Tibial artery (tissue), 4 donors: ENCODE measurements at regions not wholly inside any gene's neighbourhood (a gene's known extent, or its start where the extent isn't known, plus 50 kb on each side); places are given as distances from the start of the nearest gene placed in this dataset.
A peak's percentile ranks its signal among the peaks of the same experiment; 100 is the strongest.
"Not testable (repeated sequence)": the region's sequence is repeated elsewhere in the genome, so short reads cannot be mapped to it uniquely, and the experiment has no call there.

Source experiments
- DNase-seq, 2 donors: peaks; one replicate each; pipeline ENCODE4 v3.0.0-alpha.2; 2019
- H3K27ac ChIP-seq, 2 donors: fragments of 200-600 bp; sonication (generic) in 1 of 2; 1 replicate in 1 of 2; 2 replicates in 1 of 2; pipeline ENCODE4 v1.5.1; 2018 to 2019; ENCODE audit warnings: mild to moderate bottlenecking in 1 of 2
- H3K27me3 ChIP-seq, 2 donors: fragments of 200-600 bp; sonication (generic) in 1 of 2; one replicate each; pipeline versions ENCODE4 v1.5.1 to v1.6.0; 2016 to 2019
- H3K36me3 ChIP-seq, 3 donors: fragments of 200-600 bp; sonication (generic) in 2 of 3; one replicate each; pipeline ENCODE4 v1.5.1; 2016 to 2019; ENCODE audit warnings: mild to moderate bottlenecking in 2 of 3
- H3K4me1 ChIP-seq, 4 donors: fragments of 200-600 bp; sonication (generic) in 2 of 4; 1 replicate in 3 of 4; 2 replicates in 1 of 4; pipeline ENCODE4 v1.5.1; 2016 to 2019
- H3K4me3 ChIP-seq, 2 donors: fragments of 200-600 bp; sonication (generic) in 1 of 2; 1 replicate in 1 of 2; 2 replicates in 1 of 2; pipeline ENCODE4 v1.5.1; 2018 to 2019; ENCODE audit warnings: mild to moderate bottlenecking in 2 of 2
- H3K9me3 ChIP-seq, 3 donors: fragments of 200-600 bp; sonication (generic) in 1 of 3; one replicate each; pipeline ENCODE4 v1.5.1; 2016 to 2019
- CTCF ChIP-seq, 2 experiments: fragments of 200-600 bp in 1 of 2; fragments of 450-650 bp in 1 of 2; IDR thresholded peaks; one replicate each; pipeline ENCODE4 v1.5.1; 2017 to 2019; ENCODE audit warnings: antibody characterized with exemption in 2 of 2, mild to moderate bottlenecking in 1 of 2, moderate library complexity in 1 of 2
- intact Hi-C: fragments of 100-400 bp; cut with DNase I; formaldehyde crosslinking; loops from one replicate; pipeline ENCODE4 v1.15.0; 2023; ENCODE audit warnings: low total_unique reads

DNA sequence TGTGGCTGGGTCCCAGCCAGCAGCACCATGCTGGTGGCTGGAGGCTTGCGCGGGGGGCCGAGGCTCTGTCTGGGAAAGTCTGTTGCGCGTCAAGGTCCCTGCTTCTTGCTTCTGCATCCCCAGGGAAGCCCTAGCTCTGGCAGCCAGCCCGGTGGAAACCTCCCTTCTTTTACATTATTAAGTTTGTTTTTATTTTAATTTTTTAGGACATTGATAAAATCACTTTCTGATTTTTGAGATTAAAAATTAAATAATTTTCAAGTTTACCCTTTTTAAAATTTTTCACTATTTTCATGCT, 81.6 kb downstream of the TRIM51G start:
- H3K36me3 ChIP-seq, H3K27ac ChIP-seq, intact Hi-C loops, H3K4me1 ChIP-seq, H3K27me3 ChIP-seq, H3K4me3 ChIP-seq, H3K9me3 ChIP-seq: not testable (repeated sequence)
- peak in 1 of 2 donors; percentile 37 for DNase-seq

DNA sequence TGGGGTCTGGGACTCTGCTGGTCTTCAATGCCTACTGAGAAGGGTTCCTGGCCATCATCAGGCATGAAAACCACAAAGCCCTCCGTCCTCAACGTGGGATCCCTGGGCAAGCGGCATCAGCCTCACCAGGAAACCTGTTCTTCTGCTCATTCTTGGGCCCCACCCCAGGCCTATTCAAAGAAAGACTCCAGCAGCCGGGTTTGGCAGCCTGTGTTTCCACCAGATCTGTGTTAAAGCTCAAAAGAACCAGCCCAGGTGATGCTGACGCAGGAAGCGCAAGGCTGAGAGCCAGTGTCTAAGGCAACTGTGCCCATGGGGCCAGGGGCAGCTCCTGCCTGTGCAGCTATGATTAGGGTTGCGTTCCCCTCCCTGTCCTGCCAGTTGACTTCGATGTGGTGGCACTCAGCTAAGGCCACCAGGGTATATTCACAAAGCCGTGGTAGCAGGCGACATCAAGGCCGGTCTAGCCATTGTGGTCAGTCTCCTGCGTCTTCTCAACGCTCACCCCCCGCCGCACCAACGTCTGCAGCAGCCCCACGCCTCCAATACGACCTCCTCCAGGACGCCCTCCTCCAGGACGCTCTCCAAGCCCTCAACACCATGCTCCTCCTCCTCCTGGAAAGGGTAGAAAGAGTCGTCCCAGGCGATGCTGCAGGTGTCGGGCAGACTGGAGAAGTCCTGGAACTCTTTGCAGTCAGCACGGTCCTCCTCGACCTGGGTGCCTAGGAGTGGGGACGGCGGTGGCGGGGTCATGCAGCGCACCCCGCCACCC, 82.1 kb downstream of the TRIM51G start:
- H3K36me3 ChIP-seq, intact Hi-C loops, H3K4me1 ChIP-seq, H3K27me3 ChIP-seq, H3K4me3 ChIP-seq, H3K9me3 ChIP-seq, H3K27ac ChIP-seq: not testable (repeated sequence)
- peak; percentile 13 to 44 for DNase-seq

- H3K36me3 ChIP-seq, H3K4me1 ChIP-seq, H3K9me3 ChIP-seq, H3K27ac ChIP-seq, H3K27me3 ChIP-seq, intact Hi-C loops, H3K4me3 ChIP-seq: not testable (repeated sequence)
- peak in 1 of 2 donors; percentile 59 for DNase-seq
These were observed 82.9 kb downstream of the TRIM51G start for GRCh38 chr11:48900801-48901181.

DNA sequence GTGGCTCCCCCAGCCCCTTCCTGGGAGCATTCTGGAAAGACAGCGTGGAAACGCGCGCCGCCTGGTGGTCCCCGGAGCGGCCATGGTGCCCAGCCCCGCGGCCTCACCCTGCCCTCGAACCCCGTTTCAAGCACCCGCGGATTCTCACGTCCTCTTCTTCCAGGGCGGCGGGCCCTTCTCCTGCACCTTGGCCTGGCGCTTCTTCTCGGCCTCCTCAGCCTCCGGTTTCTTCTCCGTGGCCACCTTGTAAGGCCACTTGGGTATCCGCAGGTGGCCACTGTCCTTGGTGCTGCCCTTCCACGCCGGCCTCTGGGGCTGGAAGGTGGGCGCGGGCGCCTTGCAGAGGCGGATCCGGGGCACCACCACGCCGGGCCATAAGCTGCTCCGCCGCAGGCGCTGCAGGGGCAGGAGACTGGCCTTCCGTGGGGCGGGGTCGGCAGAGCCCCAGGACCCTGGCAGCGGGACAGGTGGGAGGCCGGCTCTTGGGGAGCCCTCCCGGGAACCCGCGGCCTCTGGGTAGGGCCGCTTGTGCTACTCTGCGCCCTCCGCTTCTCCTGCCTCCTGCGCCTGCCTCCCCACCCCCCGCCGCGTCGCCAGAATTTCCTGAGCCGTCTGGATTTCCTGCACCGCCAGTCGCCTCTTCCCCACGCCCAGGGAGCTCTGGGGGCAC, 83.4 kb downstream of the TRIM51G start:
- intact Hi-C loops, result no loop called here
- peak in 1 of 2 donors; percentile 48 for DNase-seq
- Histone ChIP-seq H3K36me3 (no peaks in the 10 kb centered on the region), H3K4me1 (no peaks in the 10 kb centered on the region), H3K27me3 (no peaks in the 10 kb centered on the region), H3K4me3 (no peak overlapping the region), H3K27ac (no peak overlapping the region), H3K9me3 (peaks cover 0 to 10% (median 0%) of the 10 kb centered on the region in 3 donors)
- TF ChIP-seq CTCF (IDR thresholded peaks at IDR 0.05), result no peak

DNA sequence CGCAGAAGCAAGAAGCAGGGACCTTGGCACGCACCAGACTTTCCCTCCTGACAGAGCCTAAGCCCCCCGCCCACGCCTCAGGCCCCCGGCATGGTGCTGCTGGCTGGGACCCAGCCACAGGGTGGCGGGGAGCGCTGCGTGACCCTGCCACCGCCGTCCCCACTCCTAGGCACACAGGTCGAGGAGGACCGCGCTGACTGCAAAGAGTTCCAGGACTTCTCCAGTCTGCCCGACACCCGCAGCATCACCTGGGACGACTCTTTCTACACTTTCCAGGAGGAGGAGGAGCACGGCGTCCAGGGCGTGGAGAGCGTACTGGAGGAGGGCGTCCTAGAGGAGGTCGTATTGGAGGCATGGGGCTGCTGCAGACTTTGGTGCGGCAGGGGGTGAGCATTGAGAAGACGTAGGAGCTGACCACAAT, 103.7 kb downstream of the TRIM51G start:
- intact Hi-C loops, result no loop called here
- no peak for TF ChIP-seq CTCF (IDR thresholded peaks at IDR 0.05)
- peak in 1 of 2 donors; percentile 48 for DNase-seq

GRCh38 chr11:48879256-48879655, 104.4 kb downstream of the TRIM51G start:
- Histone ChIP-seq H3K36me3 (no peaks in the 10 kb centered on the region), H3K27ac (no peak overlapping the region), H3K9me3 (no peaks in the 10 kb centered on the region), H3K4me1 (no peaks in the 10 kb centered on the region), H3K27me3 (no peaks in the 10 kb centered on the region), H3K4me3 (no peak overlapping the region)
- intact Hi-C loops, result no loop called here
- DNase-seq, result no peak
- no peak for TF ChIP-seq CTCF (IDR thresholded peaks at IDR 0.05)

More for the DNA sequence above, 103.7 kb downstream of the TRIM51G start:
- no peak overlapping the region for H3K27ac ChIP-seq
- no peaks in the 10 kb centered on the region for H3K4me1 ChIP-seq
- no peaks in the 10 kb centered on the region for H3K9me3 ChIP-seq
- no peaks in the 10 kb centered on the region for H3K27me3 ChIP-seq
- H3K36me3 ChIP-seq, result no peaks in the 10 kb centered on the region
- no peak overlapping the region for H3K4me3 ChIP-seq
